ENCODE measurements at regions not wholly inside any gene's neighbourhood (a gene's known extent, or its start where the extent isn't known, plus 50 kb on each side); places are given as distances from the start of the nearest gene placed in this dataset.

DNA sequence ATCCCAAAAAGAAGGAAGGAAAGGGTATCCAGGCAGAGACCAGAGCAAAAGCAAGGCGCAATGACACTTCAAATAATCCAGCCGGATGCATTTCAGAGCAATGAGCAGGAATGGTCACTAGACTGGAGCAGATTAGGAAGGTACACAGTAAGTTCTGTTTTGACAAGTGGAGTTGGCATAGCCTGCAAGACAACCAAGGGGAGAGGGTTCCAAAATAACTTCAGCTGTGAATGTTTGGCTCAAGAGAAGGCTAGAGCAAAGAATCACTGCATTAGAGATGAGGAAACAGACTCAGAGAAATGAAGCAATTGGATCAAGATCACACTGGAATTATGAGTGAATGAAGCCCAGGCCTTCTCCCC lies 90.0 kb upstream of the EGFL6 start:
- no peaks in the 10 kb centered on the region for H3K27me3 ChIP-seq
- intact Hi-C loops (cut with DNase I; ENCODE audit: low total_unique reads): no loop called here
- no peaks in the 10 kb centered on the region for H3K9me3 ChIP-seq
- DNase-seq: no peak
- TF ChIP-seq POLR2A (IDR thresholded peaks at IDR 0.05) (no peak), CTCF (IDR thresholded peaks at IDR 0.05) (no peak)
- no peaks in the 10 kb centered on the region for H3K4me1 ChIP-seq
- H3K27ac ChIP-seq: no peak overlapping the region
- no peak overlapping the region for H3K4me3 ChIP-seq
- H3K36me3 ChIP-seq: no peaks in the 10 kb centered on the region

GRCh38 chrX:13478740-13479451 lies 90.5 kb upstream of the EGFL6 start:
- Histone ChIP-seq H3K36me3 (no peaks in the 10 kb centered on the region), H3K27ac (no peak overlapping the region), H3K27me3 (no peaks in the 10 kb centered on the region), H3K4me3 (no peak overlapping the region), H3K9me3 (no peaks in the 10 kb centered on the region), H3K4me1 (no peaks in the 10 kb centered on the region)
- DNase-seq: no peak
- no peak for TF ChIP-seq CTCF (IDR thresholded peaks at IDR 0.05)
- no peak for TF ChIP-seq POLR2A (IDR thresholded peaks at IDR 0.05)
- intact Hi-C loops (cut with DNase I; ENCODE audit: low total_unique reads): no loop called here

- Histone ChIP-seq H3K4me1 (no peaks in the 10 kb centered on the region), H3K27me3 (no peaks in the 10 kb centered on the region), H3K27ac (no peak overlapping the region), H3K9me3 (no peaks in the 10 kb centered on the region), H3K4me3 (no peak overlapping the region), H3K36me3 (no peaks in the 10 kb centered on the region)
- TF ChIP-seq CTCF (IDR thresholded peaks at IDR 0.05) (no peak), POLR2A (IDR thresholded peaks at IDR 0.05) (no peak)
- intact Hi-C loops (cut with DNase I; ENCODE audit: low total_unique reads): no loop called here
- DNase-seq: no peak
These were observed 93.0 kb upstream of the EGFL6 start for GRCh38 chrX:13476384-13476783.

- Histone ChIP-seq H3K9me3 (no peaks in the 10 kb centered on the region), H3K27ac (peak overlapping the region; percentile 72 to 73), H3K27me3 (no peaks in the 10 kb centered on the region), H3K4me1 (no peaks in the 10 kb centered on the region), H3K4me3 (peak overlapping the region in 1 of 2 donors; percentile 15), H3K36me3 (no peaks in the 10 kb centered on the region)
- no peak for DNase-seq
- intact Hi-C loops (cut with DNase I; ENCODE audit: low total_unique reads): no loop called here
- TF ChIP-seq CTCF (IDR thresholded peaks at IDR 0.05): no peak
- no peak for TF ChIP-seq POLR2A (IDR thresholded peaks at IDR 0.05)
These were observed 95.3 kb upstream of the EGFL6 start for GRCh38 chrX:13474164-13474516.

DNA sequence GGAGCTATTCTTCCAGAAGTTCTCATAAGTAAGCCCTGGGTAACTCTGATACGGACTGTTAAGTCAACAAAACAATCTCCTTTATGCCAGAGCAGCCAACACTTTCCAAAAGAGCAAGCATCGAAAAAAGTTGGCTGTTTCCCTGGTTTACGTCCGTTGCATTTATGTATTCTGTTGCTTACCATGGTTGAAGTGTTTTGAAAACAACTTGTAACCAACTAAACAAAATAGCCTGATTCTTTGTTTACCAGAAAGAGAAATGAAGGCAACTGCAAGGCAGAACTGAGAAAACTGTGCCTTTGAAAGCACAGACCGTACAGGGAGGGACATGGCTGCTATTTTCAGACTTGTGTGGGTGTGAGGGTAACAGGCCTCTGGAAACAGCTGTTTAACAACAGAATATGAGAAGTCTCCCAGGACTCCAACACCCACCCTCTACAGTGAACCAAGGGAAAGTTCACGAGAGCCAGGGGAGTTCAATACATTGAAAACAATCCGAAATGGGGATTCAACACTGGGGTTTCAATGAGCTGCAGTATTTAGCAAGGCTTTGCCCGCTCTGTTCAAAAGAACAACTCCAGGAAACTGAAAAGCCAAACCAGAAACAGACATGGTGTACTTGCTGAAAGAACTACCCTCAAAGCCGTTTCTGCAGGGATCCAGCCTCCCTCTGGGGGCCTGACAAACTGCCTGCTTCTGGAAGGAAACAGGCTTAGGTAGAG lies 95.8 kb upstream of the EGFL6 start:
- intact Hi-C loops (cut with DNase I; ENCODE audit: low total_unique reads): no loop called here
- DNase-seq: no peak
- peak overlapping the region; percentile 72 to 73 for H3K27ac ChIP-seq
- no peaks in the 10 kb centered on the region for H3K27me3 ChIP-seq
- H3K4me3 ChIP-seq: peak overlapping the region in 1 of 2 donors; percentile 15
- H3K9me3 ChIP-seq: no peaks in the 10 kb centered on the region
- H3K4me1 ChIP-seq: no peaks in the 10 kb centered on the region
- H3K36me3 ChIP-seq: no peaks in the 10 kb centered on the region
- TF ChIP-seq CTCF (IDR thresholded peaks at IDR 0.05) (no peak), POLR2A (IDR thresholded peaks at IDR 0.05) (no peak)

Data from uterus (tissue), 3 donors.